ENCODE measurements at regions not wholly inside any gene's neighbourhood (a gene's known extent, or its start where the extent isn't known, plus 50 kb on each side); places are given as distances from the start of the nearest gene placed in this dataset.

DNA sequence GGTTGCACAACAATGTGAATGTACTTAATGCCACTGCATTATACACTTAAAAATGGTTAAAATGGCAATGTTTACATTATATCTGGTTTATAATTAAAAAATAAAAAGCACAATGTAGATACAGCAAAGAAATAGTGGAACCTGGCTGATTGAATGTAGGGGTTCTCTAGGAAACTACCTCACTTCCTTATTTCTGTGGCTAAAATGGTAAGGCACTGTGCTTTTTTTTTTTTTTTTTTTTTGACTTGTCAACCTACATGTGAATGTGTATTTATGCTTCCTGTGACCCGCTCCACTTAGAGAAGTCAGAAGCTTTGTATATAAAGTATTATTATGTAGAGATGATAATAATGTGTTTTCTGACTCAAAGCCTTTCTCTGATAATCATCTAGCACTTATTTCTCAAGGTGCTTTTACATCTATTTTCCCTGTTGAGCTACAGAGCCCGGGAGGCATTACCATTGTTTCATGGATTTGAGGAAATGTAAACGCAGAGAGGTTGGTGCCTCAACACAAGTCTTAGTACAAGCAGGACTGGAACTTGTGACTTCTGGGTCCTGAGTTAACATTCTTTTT is 55.0 kb downstream of the SOX4 start:
- Mint-ChIP-seq H3K36me3 (ENCODE audit: low read depth) (no peaks in the 10 kb centered on the region), H3K27me3 (no peaks in the 10 kb centered on the region), H3K9me3 (peaks cover 9% of the 10 kb centered on the region), H3K4me3 (no peak overlapping the region), H3K27ac (no peak overlapping the region), H3K4me1 (no peaks in the 10 kb centered on the region)
- POLR2A ChIA-PET = no interaction called here
- CTCF ChIA-PET = no interaction called here
- DNase-seq = no peak

DNA sequence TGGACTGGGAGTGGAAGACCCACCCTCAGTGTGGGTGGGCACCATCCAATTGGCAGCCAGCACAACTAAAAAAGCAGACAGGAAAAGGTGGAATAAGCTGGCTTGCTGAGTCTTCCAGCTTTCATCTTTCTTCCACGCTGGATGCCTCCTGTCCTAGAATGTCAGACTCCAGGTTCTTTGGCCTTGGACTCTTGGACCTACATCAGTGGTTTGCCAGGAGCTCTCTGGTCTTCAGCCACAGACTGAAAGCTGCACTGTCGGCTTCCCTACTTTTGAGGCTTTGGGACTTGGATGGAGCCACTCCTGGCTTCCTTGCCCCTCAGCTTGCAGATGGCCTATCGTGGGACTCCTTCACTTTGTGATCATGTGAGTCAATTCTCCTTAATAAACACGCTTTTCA is 59.8 kb downstream of the SOX4 start:
- Mint-ChIP-seq H3K4me3 (no peak overlapping the region), H3K27ac (no peak overlapping the region), H3K4me1 (no peaks in the 10 kb centered on the region), H3K36me3 (ENCODE audit: low read depth) (no peaks in the 10 kb centered on the region), H3K9me3 (peaks cover 9% of the 10 kb centered on the region), H3K27me3 (peaks cover 1% of the 10 kb centered on the region)
- ChIA-PET POLR2A (no interaction called here), CTCF (no interaction called here)
- DNase-seq = no peak

DNA sequence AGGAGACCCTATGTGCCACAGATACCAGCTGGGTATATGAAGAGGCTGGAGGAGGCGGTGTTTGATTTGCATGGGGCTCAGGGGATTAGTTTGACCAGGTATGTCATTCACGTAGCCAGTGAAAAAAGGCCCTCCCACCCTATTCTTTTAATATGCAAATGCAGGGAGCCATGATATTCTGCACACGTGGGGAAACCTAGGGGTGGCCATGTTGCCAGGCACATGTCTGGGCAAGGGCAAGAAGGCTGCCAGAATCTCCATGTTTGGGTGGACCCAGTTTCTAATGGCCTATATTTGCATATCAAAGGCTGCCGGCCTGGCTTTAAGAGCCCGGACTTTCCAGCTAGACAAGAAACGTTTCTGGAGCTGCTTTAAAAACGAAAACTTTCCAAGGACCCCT is 60.4 kb downstream of the SOX4 start:
- ChIA-PET POLR2A (no interaction called here), CTCF (interaction anchor here (0.6 kb wide), 2 partner anchors 1116 to 1700 kb away, joined by 3 read pairs; no protein-coding TSS in a partner anchor)
- H3K4me3 Mint-ChIP-seq = no peak overlapping the region
- DNase-seq = no peak
- H3K27ac Mint-ChIP-seq = no peak overlapping the region
- H3K9me3 Mint-ChIP-seq = peaks cover 9% of the 10 kb centered on the region
- no peaks in the 10 kb centered on the region for H3K36me3 Mint-ChIP-seq (ENCODE audit: low read depth)
- H3K27me3 Mint-ChIP-seq = peaks cover 1% of the 10 kb centered on the region
- no peaks in the 10 kb centered on the region for H3K4me1 Mint-ChIP-seq

DNA sequence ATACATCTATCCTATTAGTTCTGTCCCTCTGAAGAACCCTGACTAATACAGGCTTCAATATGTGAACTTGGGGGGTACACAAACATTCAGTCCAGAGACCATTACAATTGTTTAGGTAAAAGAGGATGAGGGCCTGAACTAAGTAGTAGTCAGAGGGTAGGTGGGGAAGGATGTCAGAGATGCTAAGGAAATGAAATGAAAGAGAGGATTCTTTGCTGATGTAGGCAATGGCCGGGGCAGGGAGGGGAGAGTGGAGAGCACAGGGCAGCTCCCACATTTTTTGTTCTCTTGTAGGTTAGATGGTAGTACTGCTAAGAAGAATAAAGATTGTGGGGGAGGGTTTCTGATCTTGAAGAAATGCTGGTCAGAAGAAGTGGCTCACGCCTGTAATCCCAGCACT is 60.8 kb downstream of the SOX4 start:
- ChIA-PET POLR2A (no interaction called here), CTCF (interaction anchor here (0.6 kb wide), 1 partner anchor 1117 kb away, joined by 3 read pairs; no protein-coding TSS in a partner anchor)
- peaks cover 1% of the 10 kb centered on the region for H3K27me3 Mint-ChIP-seq
- H3K36me3 Mint-ChIP-seq (ENCODE audit: low read depth) = no peaks in the 10 kb centered on the region
- H3K4me1 Mint-ChIP-seq = no peaks in the 10 kb centered on the region
- no peak overlapping the region for H3K4me3 Mint-ChIP-seq
- no peak overlapping the region for H3K27ac Mint-ChIP-seq
- peaks cover 9% of the 10 kb centered on the region for H3K9me3 Mint-ChIP-seq
- no peak for DNase-seq

DNA sequence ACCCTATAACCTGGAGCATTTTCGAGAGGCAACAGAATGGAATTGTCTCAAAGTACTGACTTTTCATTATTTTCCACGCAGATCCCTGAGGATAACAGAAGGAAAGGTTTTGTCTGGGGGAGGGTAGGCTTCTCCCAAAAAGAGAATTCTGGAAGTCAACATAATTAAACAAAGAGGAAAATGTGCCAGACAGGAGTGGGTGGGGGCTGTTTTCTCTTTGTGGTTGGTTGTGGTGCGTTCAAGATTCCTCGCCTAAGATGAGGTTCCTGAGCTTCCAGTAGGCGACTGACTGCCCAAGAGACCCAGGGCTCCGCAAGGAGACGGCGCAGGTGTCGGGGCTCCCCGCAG is 70.4 kb downstream of the SOX4 start:
- ChIA-PET POLR2A (no interaction called here), CTCF (interaction anchor here (0.7 kb wide), 1 partner anchor 62 kb away, joined by 3 read pairs; no protein-coding TSS in a partner anchor)
- no peak overlapping the region for H3K27ac Mint-ChIP-seq
- peaks cover 2% of the 10 kb centered on the region for H3K36me3 Mint-ChIP-seq (ENCODE audit: low read depth)
- H3K4me3 Mint-ChIP-seq = no peak overlapping the region
- peaks cover 67% of the 10 kb centered on the region for H3K27me3 Mint-ChIP-seq
- no peaks in the 10 kb centered on the region for H3K9me3 Mint-ChIP-seq
- H3K4me1 Mint-ChIP-seq = peaks cover 32% of the 10 kb centered on the region
- DNase-seq = no peak

DNA sequence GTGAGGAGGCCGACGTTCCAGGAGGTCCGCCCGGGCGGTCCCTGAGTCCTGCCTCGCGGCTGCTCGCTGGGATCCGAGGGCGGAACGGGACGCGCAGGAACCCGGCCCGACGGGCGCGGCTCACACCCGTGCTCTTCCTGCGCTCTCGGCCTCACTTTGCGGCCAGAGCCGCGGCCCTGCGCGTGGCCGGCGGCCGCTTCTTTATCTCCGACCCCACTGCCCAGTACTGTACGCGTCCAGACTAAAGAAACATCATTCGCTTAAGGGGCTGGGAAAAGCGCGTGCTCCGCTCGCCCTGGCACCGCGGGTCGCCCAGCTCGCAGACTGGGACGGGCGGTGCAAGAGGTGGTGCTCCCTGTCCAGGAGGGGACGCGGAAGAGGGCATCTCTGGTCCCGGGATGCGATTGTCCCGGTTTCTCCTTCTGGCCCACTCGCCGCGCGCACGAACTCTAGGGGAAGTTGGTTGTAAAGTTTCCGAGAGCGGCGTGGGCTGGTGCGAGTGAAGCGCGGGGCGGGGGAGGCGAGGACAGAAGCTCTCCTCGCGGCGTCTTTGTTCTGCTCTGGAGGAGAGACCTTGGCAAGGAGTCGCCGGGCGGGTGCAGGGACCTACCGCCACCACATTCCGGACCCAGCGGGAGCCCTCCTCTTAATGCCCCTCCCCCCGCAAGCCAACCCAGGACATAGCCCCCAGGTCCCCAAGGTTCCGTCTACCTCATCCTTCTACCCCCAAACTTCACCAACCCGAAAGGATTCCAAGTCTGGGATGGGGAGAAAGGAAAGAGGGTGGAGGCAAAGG is 71.0 kb downstream of the SOX4 start:
- H3K36me3 Mint-ChIP-seq (ENCODE audit: low read depth) = peaks cover 2% of the 10 kb centered on the region
- peak; percentile 10 for DNase-seq
- peaks cover 32% of the 10 kb centered on the region for H3K4me1 Mint-ChIP-seq
- POLR2A ChIA-PET = no interaction called here
- H3K9me3 Mint-ChIP-seq = no peaks in the 10 kb centered on the region
- peak overlapping the region; percentile 5 for H3K4me3 Mint-ChIP-seq
- CTCF ChIA-PET = no interaction called here
- peaks cover 73% of the 10 kb centered on the region for H3K27me3 Mint-ChIP-seq
- H3K27ac Mint-ChIP-seq = no peak overlapping the region

DNA sequence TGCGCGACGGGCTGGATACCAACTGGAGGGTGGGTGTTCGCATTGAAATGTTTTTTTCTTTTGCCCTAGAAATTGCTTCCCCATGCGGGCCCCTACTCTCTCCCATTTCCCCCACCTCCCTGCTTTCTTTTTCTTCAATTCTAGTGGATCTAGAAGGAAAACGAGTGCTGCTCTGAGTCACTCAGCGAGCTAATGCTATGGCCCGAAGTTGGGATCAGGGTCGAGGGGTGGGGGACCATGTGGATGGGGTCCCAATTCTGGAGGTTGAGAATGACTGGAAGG is 71.5 kb downstream of the SOX4 start:
- H3K4me3 Mint-ChIP-seq = no peak overlapping the region
- H3K9me3 Mint-ChIP-seq = no peaks in the 10 kb centered on the region
- no peak overlapping the region for H3K27ac Mint-ChIP-seq
- peaks cover 73% of the 10 kb centered on the region for H3K27me3 Mint-ChIP-seq
- POLR2A ChIA-PET = no interaction called here
- CTCF ChIA-PET = no interaction called here
- H3K36me3 Mint-ChIP-seq (ENCODE audit: low read depth) = peaks cover 2% of the 10 kb centered on the region
- DNase-seq = no peak
- peaks cover 32% of the 10 kb centered on the region for H3K4me1 Mint-ChIP-seq

DNA sequence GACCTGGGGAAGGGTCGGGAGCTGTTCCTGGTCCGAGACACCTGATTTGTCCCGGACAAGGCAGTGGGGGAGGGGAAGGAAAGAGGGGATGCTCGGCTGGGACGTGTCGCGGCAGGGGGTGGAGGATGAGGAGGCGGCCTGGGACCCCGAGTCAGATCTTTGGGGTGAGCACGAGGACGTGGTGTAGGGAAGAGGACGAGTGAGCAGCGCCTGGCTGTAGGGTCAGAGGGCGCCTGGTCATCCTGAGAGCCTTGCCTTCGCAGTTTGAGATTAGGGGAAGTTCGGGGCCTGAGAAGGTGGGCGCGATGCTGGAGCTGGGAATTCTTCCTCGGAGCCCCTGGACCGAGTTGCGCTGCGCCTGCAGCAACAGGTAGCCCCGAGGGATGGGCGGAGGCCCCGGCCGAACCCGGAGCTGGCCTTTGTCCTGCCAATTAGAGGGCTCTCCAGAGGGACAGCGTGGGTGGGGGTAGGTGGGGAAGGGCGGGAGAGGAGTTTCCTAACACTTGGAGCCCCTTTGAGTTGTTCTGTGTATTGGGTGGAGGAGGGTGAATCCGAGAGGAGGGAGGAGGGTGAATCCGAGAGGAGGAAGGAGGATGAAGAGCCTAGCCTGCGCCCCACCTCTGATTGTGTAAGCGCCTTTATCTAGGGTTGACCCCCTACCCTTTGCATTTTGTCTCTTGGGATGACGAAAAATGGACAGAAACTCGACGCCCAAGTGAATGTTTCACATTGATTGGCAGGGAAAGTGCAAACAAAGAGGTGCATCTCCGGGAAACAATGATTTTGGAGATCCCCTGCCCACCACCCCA is 72.0 kb downstream of the SOX4 start:
- H3K4me3 Mint-ChIP-seq = peak overlapping the region; percentile 22
- ChIA-PET CTCF (no interaction called here), POLR2A (no interaction called here)
- no peak overlapping the region for H3K27ac Mint-ChIP-seq
- no peak for DNase-seq
- H3K36me3 Mint-ChIP-seq (ENCODE audit: low read depth) = peaks cover 2% of the 10 kb centered on the region
- peaks cover 79% of the 10 kb centered on the region for H3K27me3 Mint-ChIP-seq
- H3K9me3 Mint-ChIP-seq = no peaks in the 10 kb centered on the region
- peaks cover 32% of the 10 kb centered on the region for H3K4me1 Mint-ChIP-seq

DNA sequence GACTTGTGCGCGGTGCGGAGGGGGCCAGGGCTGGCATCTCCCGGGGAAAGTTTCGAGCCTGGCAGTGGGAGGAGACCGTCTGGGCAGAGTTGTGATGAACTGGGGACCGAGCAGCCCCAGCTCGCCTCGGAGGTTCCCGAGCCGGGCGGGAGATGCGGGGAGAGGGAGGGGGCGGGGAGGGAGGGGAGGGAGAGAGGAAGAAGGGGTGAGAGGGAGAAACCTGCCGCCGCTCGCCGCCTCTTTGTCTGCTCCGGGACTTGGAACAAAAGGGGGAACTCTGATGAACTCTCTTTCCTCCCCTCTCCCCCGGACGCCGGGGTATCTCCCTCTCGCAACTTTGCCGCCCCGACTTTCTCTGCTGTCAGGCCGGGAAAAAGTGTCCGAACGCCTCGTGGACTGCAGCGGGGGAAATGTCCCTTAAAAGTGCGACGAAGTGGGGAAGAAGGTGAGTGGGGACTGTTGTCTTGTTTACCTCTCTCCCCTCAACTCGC is 72.7 kb downstream of the SOX4 start:
- H3K4me3 Mint-ChIP-seq = peak overlapping the region; percentile 54
- CTCF ChIA-PET = no interaction called here
- POLR2A ChIA-PET = no interaction called here
- peaks cover 2% of the 10 kb centered on the region for H3K36me3 Mint-ChIP-seq (ENCODE audit: low read depth)
- no peaks in the 10 kb centered on the region for H3K9me3 Mint-ChIP-seq
- no peak overlapping the region for H3K27ac Mint-ChIP-seq
- H3K4me1 Mint-ChIP-seq = peaks cover 32% of the 10 kb centered on the region
- no peak for DNase-seq
- H3K27me3 Mint-ChIP-seq = peaks cover 79% of the 10 kb centered on the region

DNA sequence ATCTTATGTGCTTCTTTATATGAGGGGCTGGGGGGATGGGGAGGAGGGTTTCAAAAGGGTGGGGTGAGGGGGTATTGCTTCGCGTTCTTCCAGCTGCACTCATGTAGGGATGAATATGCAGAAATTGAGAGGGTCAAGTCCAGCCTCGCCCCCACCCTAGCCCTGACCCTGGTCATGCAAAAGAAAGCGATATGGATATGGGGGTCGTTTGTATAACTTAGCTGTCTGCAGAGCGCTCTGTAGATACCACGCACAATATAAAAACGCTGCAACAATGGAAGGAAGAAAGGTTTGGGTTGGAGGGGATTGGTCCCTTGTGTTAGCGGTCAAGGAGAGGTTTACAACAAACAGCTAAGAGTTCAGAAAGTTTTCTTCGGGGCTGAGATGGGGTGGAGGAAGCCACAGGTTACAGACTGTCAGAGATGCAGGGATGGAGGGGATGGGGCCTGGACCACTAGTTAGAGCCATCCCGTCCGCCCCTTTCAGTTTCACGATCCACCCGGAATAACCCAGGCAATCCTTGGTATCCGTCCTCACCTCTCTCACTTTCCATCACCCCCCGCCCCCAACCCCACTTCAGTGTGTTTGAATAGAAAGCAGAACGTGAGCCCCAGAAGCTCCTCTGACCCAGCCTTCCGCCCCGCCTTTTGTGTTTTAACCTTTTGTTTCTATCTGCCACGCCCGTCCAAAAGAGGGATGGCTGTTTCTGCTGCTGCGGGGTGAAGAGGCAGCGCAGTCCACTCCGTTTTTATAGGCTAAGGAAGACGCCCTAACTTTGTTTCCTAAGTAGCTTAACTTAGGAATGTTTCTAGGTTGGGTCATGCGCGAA is 73.5 kb downstream of the SOX4 start:
- H3K4me1 Mint-ChIP-seq = peaks cover 32% of the 10 kb centered on the region
- H3K27me3 Mint-ChIP-seq = peaks cover 75% of the 10 kb centered on the region
- CTCF ChIA-PET = interaction anchor here (0.6 kb wide), 1 partner anchor 1610 kb away, joined by 3 read pairs; no protein-coding TSS in a partner anchor
- POLR2A ChIA-PET = no interaction called here
- H3K36me3 Mint-ChIP-seq (ENCODE audit: low read depth) = peaks cover 2% of the 10 kb centered on the region
- H3K4me3 Mint-ChIP-seq = peak overlapping the region; percentile 54
- H3K27ac Mint-ChIP-seq = no peak overlapping the region
- H3K9me3 Mint-ChIP-seq = no peaks in the 10 kb centered on the region
- peak; percentile 8 for DNase-seq

DNA sequence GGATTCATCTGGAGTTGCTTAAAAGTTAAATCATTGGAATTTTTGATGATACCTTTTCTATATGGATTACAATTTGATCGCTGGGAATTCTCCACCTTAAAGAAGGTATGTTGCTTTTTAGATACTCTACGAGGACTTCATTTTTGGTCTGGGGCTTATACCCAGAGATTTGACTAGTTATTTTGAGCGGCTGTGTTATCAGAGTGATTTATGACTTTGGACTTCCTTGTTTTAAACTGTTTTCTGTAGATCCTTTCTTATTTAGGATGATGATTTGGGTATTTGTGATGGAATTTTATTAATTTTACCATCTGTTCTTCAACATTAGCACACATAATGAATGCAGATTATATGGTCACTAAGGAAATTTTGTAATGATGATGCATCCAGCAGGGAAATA is 75.2 kb downstream of the SOX4 start:
- Mint-ChIP-seq H3K36me3 (ENCODE audit: low read depth) (peaks cover 2% of the 10 kb centered on the region), H3K4me3 (no peak overlapping the region), H3K4me1 (peaks cover 30% of the 10 kb centered on the region), H3K27me3 (peaks cover 61% of the 10 kb centered on the region), H3K9me3 (no peaks in the 10 kb centered on the region), H3K27ac (no peak overlapping the region)
- POLR2A ChIA-PET = no interaction called here
- CTCF ChIA-PET = no interaction called here
- DNase-seq = no peak

DNA sequence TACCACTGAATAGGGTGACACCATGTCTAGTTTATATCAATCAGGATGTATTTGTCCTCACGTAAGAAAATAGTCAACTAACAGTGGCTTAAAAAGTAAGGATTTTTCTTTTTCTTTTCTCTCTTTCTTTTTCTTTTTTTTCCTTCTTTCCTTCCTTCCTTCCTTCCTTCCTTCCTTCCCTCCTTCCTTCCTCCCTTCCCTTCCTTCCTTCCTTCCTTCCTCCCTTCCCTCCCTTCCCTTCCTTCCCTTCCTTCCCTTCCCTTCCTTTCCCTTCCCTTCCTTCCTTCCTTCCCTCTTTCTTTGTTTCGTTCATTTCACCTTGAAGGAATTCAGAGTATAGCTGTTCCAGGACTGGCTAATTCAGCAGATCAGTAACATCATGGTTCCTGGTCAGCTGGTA is 83.2 kb downstream of the SOX4 start:
- H3K4me1 Mint-ChIP-seq = no peaks in the 10 kb centered on the region

DNA sequence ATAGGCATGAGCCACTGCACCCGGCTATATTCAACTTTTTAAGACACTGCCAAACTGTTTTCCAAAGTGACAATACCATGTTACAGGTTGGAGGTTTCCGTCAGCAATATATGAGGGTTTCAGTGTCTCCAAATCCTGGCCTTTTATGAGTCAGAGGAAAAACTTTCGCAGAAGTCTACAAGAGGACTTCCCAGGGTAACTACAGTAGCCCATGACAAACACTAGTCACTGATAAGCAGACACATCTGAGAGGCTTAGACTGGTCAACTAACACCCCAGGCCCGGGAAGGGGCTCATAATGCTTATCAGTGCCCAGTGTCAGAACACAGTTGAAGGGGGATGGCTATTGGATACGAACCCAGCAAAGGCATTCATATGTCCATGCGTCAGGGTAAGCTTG is 85.4 kb downstream of the SOX4 start:
- DNase-seq = no peak
- Mint-ChIP-seq H3K36me3 (ENCODE audit: low read depth) (no peaks in the 10 kb centered on the region), H3K9me3 (no peaks in the 10 kb centered on the region), H3K27ac (no peak overlapping the region), H3K4me3 (no peak overlapping the region), H3K27me3 (no peaks in the 10 kb centered on the region), H3K4me1 (no peaks in the 10 kb centered on the region)
- CTCF ChIA-PET = no interaction called here
- POLR2A ChIA-PET = no interaction called here

More for the DNA sequence above, 83.2 kb downstream of the SOX4 start:
- Mint-ChIP-seq H3K27ac (no peak overlapping the region), H3K27me3 (peaks cover 2% of the 10 kb centered on the region), H3K9me3 (no peaks in the 10 kb centered on the region), H3K4me3 (no peak overlapping the region), H3K36me3 (ENCODE audit: low read depth) (no peaks in the 10 kb centered on the region)
- no peak for DNase-seq
- ChIA-PET CTCF (interaction anchor here (0.6 kb wide), 1 partner anchor 15 kb away, joined by 3 read pairs; no protein-coding TSS in a partner anchor), POLR2A (no interaction called here)
